Gastroesophageal sphincter (tissue), 4 donors: ENCODE measurements at regions not wholly inside any gene's neighbourhood (a gene's known extent, or its start where the extent isn't known, plus 50 kb on each side); places are given as distances from the start of the nearest gene placed in this dataset.

Experiments
- ATAC-seq: fragments of 150-250 bp; one replicate; pipeline ENCODE4 v1.9.1; 2016; ENCODE audit warnings: mild to moderate bottlenecking, moderate library complexity
- H3K27ac ChIP-seq, 4 donors: fragments of 200-600 bp; sonication (generic) in 3 of 4; 1 replicate in 3 of 4; 2 replicates in 1 of 4; pipeline ENCODE4 v1.5.1; 2016 to 2019
- H3K27me3 ChIP-seq: fragments of 200-600 bp; sonication (generic); one replicate; pipeline ENCODE4 v1.5.1; 2019
- H3K36me3 ChIP-seq, 2 donors: fragments of 200-600 bp; sonication (generic); one replicate each; pipeline ENCODE4 v1.5.1; 2019; ENCODE audit warnings: control low read depth in 1 of 2
- H3K4me1 ChIP-seq, 3 donors: fragments of 200-600 bp; sonication (generic); 1 replicate in 2 of 3; 2 replicates in 1 of 3; pipeline ENCODE4 v1.5.1; 2016 to 2019; ENCODE audit warnings: control low read depth in 2 of 3
- H3K4me3 ChIP-seq, 2 donors: fragments of 200-600 bp; sonication (generic); one replicate each; pipeline ENCODE4 v1.5.1; 2019; ENCODE audit warnings: mild to moderate bottlenecking in 1 of 2, moderate library complexity in 1 of 2
- H3K9me3 ChIP-seq, 3 donors: fragments of 200-600 bp; sonication (generic); one replicate each; pipeline ENCODE4 v1.5.1; 2017 to 2019; ENCODE audit warnings: control low read depth in 2 of 3
- EP300 ChIP-seq: sonication (generic); formaldehyde crosslinking; IDR thresholded peaks from one replicate; pipeline ENCODE4 v1.6.1; 2017; ENCODE audit warnings: antibody characterized with exemption, mild to moderate bottlenecking
- POLR2A ChIP-seq, 2 donors: fragments of 450-650 bp; IDR thresholded peaks; one replicate each; pipeline ENCODE4 v1.6.1; 2017; ENCODE audit warnings: antibody characterized with exemption in 2 of 2, mild to moderate bottlenecking in 2 of 2, moderate library complexity in 1 of 2
- POLR2AphosphoS5 ChIP-seq: sonication (generic); formaldehyde crosslinking; IDR thresholded peaks from one replicate; pipeline ENCODE4 v1.6.1; 2017; ENCODE audit warnings: antibody characterized with exemption
- WGBS, 2 donors: methylation state at CpG; one replicate each; pipeline ENCODE4 v1.1.5; 2018; ENCODE audit warnings: low coverage in 1 of 2; 5-methylcytosine and 5-hydroxymethylcytosine counted together
- TF ChIP-seq, protein P1 (sequence below), 4 experiments: fragments of 200-600 bp in 2 of 4; fragments of 450-650 bp in 2 of 4; sonication (generic) in 1 of 4; IDR thresholded peaks; one replicate each; pipeline ENCODE4 v1.5.1; 2017 to 2019; ENCODE audit warnings: antibody characterized with exemption in 4 of 4, mild to moderate bottlenecking in 2 of 4, moderate library complexity in 2 of 4

DNA sequence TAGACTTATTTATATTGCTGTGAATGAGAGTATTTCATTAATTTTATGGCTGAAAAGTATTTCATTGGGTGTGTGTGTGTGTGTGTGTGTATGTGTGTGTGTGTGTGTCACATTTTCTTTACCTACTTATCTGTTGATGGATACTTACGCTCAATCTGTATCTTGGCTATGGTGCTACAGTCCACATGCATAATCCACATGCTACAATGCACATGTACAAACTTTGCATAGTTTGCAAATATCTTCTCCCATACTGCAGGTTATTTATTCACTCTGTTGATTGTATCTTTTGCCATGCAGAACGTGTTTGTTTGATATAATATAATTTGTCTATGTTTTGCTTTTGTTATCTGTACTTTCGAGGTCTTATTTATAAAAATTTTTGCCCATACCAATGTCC, 167.8 kb downstream of the RAB28 start:
- H3K36me3 ChIP-seq = no peaks in the 10 kb centered on the region
- 78 to 79% methylated on average over 3 of the region's 3 CpGs for WGBS, 2 donors

DNA sequence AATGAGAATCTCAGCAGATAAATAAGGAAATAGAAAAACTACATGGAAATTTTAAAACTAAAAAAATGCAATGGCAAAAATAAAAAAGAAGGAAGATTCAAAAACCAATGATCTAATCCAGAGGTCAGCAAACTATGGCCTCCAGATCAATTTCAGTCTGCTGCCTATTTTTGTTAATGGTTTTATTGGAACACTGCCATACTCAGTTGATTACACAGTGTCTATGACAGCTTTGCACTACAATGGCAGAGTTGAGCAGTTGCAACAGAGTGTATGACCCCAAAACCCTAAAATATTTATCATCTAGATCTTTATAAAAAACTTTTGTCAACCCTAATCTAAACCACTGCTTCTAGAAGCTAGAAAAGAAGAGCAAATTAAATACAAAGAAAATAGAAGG, 170.3 kb downstream of the RAB28 start:
- H3K27ac ChIP-seq = no peak overlapping the region
- no peaks in the 10 kb centered on the region for H3K36me3 ChIP-seq
- no peaks in the 10 kb centered on the region for H3K27me3 ChIP-seq
- no peak for ATAC-seq
- H3K4me3 ChIP-seq = no peak overlapping the region
- TF ChIP-seq POLR2AphosphoS5 = peak; percentile 17
- no peak for TF ChIP-seq EP300
- H3K4me1 ChIP-seq = no peaks in the 10 kb centered on the region
- H3K9me3 ChIP-seq = no peaks in the 10 kb centered on the region

More for the DNA sequence above, 167.8 kb downstream of the RAB28 start:
- Histone ChIP-seq H3K27ac (no peak overlapping the region), H3K4me3 (no peak overlapping the region), H3K4me1 (no peaks in the 10 kb centered on the region), H3K9me3 (no peaks in the 10 kb centered on the region), H3K27me3 (no peaks in the 10 kb centered on the region)
- ATAC-seq = no peak
- no peak for TF ChIP-seq POLR2A (IDR thresholded peaks at IDR 0.05)
- TF ChIP-seq EP300 = no peak
- TF ChIP-seq, protein P1, sequence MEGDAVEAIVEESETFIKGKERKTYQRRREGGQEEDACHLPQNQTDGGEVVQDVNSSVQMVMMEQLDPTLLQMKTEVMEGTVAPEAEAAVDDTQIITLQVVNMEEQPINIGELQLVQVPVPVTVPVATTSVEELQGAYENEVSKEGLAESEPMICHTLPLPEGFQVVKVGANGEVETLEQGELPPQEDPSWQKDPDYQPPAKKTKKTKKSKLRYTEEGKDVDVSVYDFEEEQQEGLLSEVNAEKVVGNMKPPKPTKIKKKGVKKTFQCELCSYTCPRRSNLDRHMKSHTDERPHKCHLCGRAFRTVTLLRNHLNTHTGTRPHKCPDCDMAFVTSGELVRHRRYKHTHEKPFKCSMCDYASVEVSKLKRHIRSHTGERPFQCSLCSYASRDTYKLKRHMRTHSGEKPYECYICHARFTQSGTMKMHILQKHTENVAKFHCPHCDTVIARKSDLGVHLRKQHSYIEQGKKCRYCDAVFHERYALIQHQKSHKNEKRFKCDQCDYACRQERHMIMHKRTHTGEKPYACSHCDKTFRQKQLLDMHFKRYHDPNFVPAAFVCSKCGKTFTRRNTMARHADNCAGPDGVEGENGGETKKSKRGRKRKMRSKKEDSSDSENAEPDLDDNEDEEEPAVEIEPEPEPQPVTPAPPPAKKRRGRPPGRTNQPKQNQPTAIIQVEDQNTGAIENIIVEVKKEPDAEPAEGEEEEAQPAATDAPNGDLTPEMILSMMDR (IDR thresholded peaks at IDR 0.05) = no peak
- no peak for TF ChIP-seq POLR2AphosphoS5

DNA sequence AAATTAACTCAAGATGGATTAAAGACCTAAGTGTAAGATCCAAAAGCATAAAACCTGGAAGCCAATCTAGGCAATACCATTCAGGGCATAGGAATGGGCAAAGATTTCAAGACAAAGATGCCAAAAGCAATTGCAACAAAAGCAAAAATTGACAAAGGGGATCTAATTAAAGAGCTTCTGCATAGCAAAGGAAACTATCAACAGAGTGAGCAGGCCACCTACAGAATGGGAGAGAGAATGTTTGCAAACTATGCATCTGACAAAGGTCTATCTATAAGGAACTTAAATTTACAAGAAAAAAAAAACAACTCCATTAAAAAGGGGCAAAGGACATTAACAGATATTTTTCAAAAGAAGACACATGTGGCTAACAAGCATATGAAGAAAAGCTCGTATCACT, 171.9 kb downstream of the RAB28 start:
- Histone ChIP-seq H3K36me3 (no peaks in the 10 kb centered on the region), H3K4me3 (no peak overlapping the region), H3K9me3 (no peaks in the 10 kb centered on the region), H3K4me1 (no peaks in the 10 kb centered on the region), H3K27me3 (no peaks in the 10 kb centered on the region), H3K27ac (no peak overlapping the region)
- WGBS, 2 donors = 70% methylated on average over 1 of the region's 1 CpG; no CpG with 5 or more reads in 1 of the 2 donors
- ATAC-seq = no peak
- TF ChIP-seq EP300 (no peak), POLR2A (IDR thresholded peaks at IDR 0.05) (no peak), POLR2AphosphoS5 (no peak)
- TF ChIP-seq, protein P1 (IDR thresholded peaks at IDR 0.05) = no peak

DNA sequence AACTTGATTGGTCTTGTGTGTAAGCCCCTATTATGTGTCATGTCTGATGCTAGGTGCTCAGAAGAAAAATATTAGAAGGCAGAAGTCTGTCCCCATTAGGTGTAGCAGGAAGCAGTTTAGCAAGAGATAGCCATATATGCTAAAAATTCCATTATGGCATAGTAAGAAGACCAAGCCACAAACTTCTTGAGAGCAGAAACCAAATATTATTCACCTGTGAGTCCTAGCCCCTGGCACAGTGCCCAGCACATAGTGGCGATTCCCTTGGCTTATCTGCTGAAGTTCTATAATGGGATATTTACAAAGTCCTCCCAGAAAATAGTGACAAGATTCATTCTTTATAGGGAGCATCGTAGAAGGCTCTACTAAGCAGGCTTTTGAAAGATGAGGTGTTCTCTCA, 174.4 kb downstream of the RAB28 start:
- WGBS, 2 donors = 69 to 78% methylated on average over 2 of the region's 2 CpGs
- Histone ChIP-seq H3K4me3 (no peak overlapping the region), H3K9me3 (no peaks in the 10 kb centered on the region), H3K27me3 (no peaks in the 10 kb centered on the region), H3K4me1 (no peaks in the 10 kb centered on the region), H3K27ac (no peak overlapping the region), H3K36me3 (no peaks in the 10 kb centered on the region)
- TF ChIP-seq POLR2AphosphoS5 = no peak
- no peak for TF ChIP-seq POLR2A (IDR thresholded peaks at IDR 0.05)
- no peak for TF ChIP-seq EP300
- TF ChIP-seq, protein P1 (IDR thresholded peaks at IDR 0.05) = no peak
- no peak for ATAC-seq

DNA sequence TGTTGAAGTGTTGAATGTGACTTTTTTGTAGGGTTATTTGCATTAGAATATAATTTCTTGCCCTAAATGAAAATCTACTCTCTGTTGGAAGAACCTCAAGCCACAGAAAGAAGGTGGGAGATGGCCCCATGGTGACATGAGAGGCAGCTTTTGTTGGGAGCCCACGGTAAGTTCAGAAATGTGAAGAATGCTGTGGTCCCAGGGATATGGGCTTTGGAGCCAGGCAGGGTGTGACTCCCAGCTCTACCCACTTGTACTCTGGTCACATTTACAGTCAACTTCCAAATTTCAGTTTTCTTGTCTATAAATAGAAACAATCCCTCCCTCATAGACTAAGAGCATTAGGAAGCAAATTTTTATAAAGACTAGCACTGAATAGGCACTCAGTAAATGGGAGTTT, 177.8 kb downstream of the RAB28 start:
- Histone ChIP-seq H3K4me1 (no peaks in the 10 kb centered on the region), H3K27ac (no peak overlapping the region), H3K4me3 (no peak overlapping the region), H3K27me3 (no peaks in the 10 kb centered on the region), H3K9me3 (no peaks in the 10 kb centered on the region), H3K36me3 (no peaks in the 10 kb centered on the region)
- no peak for TF ChIP-seq POLR2AphosphoS5
- TF ChIP-seq, protein P1 (IDR thresholded peaks at IDR 0.05) = no peak
- no peak for TF ChIP-seq EP300
- no peak for TF ChIP-seq POLR2A (IDR thresholded peaks at IDR 0.05)
- WGBS, 2 donors = 43 to 50% methylated on average over 1 of the region's 1 CpG
- ATAC-seq = no peak

DNA sequence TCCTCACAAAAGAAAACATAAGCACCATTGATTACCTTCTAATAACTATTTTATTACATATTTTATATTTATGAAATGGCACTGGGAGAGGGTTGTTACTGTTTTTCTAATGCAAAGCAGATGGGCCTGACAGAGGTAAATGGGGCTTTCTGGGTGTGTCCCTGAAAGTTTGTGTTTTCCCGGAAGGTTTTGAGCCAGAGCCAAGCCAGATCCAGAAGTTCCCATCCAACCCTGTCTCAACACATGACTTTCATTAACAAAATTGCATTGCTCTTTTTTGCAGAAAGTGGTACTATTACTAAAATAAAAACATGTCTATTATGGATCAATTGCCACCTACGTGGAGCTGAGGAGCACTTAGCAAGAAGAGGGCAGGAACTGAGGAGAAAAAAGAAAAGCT, 181.3 kb downstream of the RAB28 start:
- H3K27ac ChIP-seq = no peak overlapping the region
- TF ChIP-seq, protein P1 (IDR thresholded peaks at IDR 0.05) = no peak
- TF ChIP-seq POLR2AphosphoS5 (no peak), EP300 (no peak), POLR2A (IDR thresholded peaks at IDR 0.05) (no peak)
- H3K27me3 ChIP-seq = no peaks in the 10 kb centered on the region
- no peak overlapping the region for H3K4me3 ChIP-seq
- no peak for ATAC-seq
- no peaks in the 10 kb centered on the region for H3K9me3 ChIP-seq
- WGBS, 2 donors = 51 to 65% methylated on average over 2 of the region's 2 CpGs
- H3K36me3 ChIP-seq = no peaks in the 10 kb centered on the region
- no peaks in the 10 kb centered on the region for H3K4me1 ChIP-seq
